GM06990 (cell line): ENCODE measurements at regions not wholly inside any gene's neighbourhood (a gene's known extent, or its start where the extent isn't known, plus 50 kb on each side); places are given as distances from the start of the nearest gene placed in this dataset.
"Not testable (repeated sequence)": the region's sequence is repeated elsewhere in the genome, so short reads cannot be mapped to it uniquely, and the experiment has no call there.

Experiments used
- DNase-seq: peaks from one replicate; pipeline ENCODE4 v3.0.0-alpha.2; 2011; ENCODE audit not compliant: insufficient read length; ENCODE audit errors: extremely low read depth
- H3K27me3 ChIP-seq: replicated peaks from 2 replicates; pipeline ENCODE4 v1.6.0; 2011; ENCODE audit warnings: low read length; ENCODE audit not compliant: control insufficient read depth, insufficient read depth
- H3K36me3 ChIP-seq: 2 replicates; pipeline ENCODE4 v1.5.1; 2011; ENCODE audit warnings: low read length; ENCODE audit not compliant: control insufficient read depth, insufficient read depth
- H3K4me3 ChIP-seq: replicated peaks from 2 replicates; pipeline ENCODE4 v1.5.1; 2011; ENCODE audit warnings: low read depth, mild to moderate bottlenecking, control low read depth, low read length
- TF ChIP-seq, protein P1 (sequence below): IDR thresholded peaks from 2 replicates; pipeline ENCODE4 v1.5.1; 2011; ENCODE audit warnings: low read length, control low read depth, mild to moderate bottlenecking, inconsistent platforms; ENCODE audit not compliant: insufficient read depth, poor library complexity, severe bottlenecking

DNA sequence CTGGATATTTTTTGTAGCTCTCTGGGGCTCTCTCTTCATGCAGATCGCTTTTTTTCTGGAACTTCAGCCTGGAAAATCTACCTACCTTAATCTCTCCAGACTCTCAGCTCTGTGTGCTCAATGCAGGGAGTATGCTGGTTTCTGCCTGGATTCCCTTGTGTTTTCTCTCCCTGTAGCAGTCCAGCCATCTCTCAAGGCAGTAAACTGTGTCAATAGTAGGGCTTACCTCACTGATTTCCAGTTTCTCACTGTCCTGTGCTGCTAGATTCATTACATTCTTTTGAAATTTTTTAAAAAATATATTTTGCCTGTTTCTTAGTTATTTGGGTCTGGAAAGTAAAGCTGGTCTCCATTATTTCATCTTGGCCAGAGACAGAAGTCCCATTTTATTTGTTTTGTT, 951.4 kb downstream of the NR2F1-AS1 start:
- H3K36me3 ChIP-seq = no peaks in the 10 kb centered on the region

DNA sequence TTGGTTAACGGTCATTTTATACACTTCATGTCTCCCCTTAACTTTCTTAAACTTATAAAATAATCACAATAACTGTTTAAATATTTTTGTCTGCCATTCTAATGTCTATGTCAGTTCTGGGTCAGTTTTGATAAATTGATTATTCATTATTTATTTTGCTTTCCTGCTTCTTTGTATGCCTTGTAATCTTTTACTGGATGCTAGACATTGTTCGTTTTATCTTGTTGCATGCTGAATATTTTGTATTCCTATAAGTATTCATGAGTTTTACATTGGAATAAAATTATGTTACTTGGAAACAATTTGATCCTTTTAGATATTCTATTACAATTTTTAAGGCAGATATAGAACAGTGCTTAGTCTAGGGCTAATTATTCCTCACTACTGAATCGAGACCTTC, 952.0 kb downstream of the NR2F1-AS1 start:
- Histone ChIP-seq H3K27me3 (no peaks in the 10 kb centered on the region), H3K36me3 (no peaks in the 10 kb centered on the region), H3K4me3 (no peak overlapping the region)
- DNase-seq = no peak
- TF ChIP-seq, protein P1, sequence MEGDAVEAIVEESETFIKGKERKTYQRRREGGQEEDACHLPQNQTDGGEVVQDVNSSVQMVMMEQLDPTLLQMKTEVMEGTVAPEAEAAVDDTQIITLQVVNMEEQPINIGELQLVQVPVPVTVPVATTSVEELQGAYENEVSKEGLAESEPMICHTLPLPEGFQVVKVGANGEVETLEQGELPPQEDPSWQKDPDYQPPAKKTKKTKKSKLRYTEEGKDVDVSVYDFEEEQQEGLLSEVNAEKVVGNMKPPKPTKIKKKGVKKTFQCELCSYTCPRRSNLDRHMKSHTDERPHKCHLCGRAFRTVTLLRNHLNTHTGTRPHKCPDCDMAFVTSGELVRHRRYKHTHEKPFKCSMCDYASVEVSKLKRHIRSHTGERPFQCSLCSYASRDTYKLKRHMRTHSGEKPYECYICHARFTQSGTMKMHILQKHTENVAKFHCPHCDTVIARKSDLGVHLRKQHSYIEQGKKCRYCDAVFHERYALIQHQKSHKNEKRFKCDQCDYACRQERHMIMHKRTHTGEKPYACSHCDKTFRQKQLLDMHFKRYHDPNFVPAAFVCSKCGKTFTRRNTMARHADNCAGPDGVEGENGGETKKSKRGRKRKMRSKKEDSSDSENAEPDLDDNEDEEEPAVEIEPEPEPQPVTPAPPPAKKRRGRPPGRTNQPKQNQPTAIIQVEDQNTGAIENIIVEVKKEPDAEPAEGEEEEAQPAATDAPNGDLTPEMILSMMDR = no peak

More for the DNA sequence above, 951.4 kb downstream of the NR2F1-AS1 start:
- no peak for DNase-seq
- TF ChIP-seq, protein P1 = no peak
- Histone ChIP-seq H3K27me3 (no peaks in the 10 kb centered on the region), H3K4me3 (no peak overlapping the region)

DNA sequence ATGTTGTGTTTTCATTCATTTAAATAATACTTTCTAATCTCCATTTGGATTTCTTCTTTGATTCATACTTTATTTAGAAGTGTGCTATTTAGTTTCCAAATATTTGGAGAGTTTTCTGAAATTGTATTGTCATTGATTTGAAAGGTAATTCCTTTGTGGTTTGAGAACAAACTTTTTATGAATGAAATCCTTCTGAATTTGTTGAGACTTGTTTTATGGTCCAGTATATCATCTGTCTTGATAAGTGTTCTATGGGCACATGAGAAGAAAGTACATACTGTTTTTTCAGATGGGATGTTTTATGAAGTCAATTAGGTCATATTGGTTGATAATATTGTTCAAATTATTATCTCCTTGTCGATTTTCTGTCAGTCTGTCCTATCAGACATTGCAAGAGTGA, 953.8 kb downstream of the NR2F1-AS1 start:
- TF ChIP-seq, protein P1 = no peak
- H3K4me3 ChIP-seq = no peak overlapping the region

DNA sequence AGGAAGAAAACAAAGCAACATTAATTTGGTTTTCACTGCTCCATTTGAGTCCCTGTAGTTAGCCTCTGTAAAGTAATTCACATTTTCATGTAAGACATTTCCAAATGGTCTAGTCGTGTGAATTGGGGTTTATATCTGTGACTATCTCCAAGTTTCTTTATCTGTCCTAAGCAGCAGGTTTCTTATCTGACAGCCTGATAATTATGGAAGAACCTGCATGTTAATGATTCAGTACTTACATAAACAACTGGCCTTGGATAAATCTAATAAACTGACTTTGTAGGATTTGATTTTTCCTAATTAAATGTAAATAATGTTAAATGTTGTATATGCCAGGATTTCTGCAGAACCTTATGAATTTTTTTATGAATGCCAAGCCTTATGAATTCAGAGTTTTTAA, 964.9 kb downstream of the NR2F1-AS1 start:
- H3K36me3 ChIP-seq = no peaks in the 10 kb centered on the region
- DNase-seq = no peak
- H3K4me3 ChIP-seq = no peak overlapping the region
- TF ChIP-seq, protein P1 = no peak
- H3K27me3 ChIP-seq = no peaks in the 10 kb centered on the region

More for the DNA sequence above, 953.8 kb downstream of the NR2F1-AS1 start:
- Histone ChIP-seq H3K36me3 (no peaks in the 10 kb centered on the region), H3K27me3 (no peaks in the 10 kb centered on the region)
- no peak for DNase-seq

DNA sequence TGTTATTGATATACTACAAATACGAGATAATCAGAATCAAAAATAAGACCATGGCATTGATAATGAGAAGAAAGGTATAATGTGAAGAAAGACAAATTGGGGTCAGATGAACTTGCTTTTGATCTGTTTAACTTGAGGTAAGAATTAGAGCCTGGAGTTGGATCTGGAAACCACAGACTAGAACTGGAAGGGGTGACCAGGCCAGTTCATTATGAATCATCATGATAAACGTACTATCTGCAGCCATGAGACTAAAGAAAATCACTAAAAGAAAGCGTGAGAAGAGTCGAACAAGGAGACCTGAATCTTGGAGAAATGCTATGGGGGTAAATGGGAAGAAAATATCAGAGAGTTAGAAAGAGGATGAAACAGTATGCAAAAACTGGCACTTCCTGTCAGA, 967.5 kb downstream of the NR2F1-AS1 start:
- no peak for DNase-seq
- TF ChIP-seq, protein P1 = no peak
- Histone ChIP-seq H3K36me3 (no peaks in the 10 kb centered on the region), H3K27me3 (no peaks in the 10 kb centered on the region), H3K4me3 (no peak overlapping the region)

DNA sequence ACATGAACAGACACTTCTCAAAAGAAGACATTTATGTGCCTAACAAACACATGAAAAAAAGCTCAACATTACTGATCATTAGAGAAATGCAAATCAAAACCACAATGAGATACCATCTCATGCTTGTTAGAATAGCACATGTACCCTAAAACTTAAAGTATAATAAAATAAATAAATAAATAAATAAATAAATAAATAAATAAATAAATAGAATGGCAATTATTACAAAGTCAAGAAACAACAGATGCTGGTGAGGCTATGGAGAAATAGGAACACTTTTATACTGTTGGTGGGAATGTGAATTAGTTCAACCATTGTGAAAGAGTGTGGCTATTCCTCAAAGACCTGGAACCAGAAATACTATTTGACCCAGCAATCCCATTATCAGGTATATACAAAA, 970.6 kb downstream of the NR2F1-AS1 start:
- not testable (repeated sequence) for H3K36me3 ChIP-seq, DNase-seq, H3K27me3 ChIP-seq, H3K4me3 ChIP-seq
